NCI-H2107 treated with DMSO at 0.1 percent for 48 hours (cell line): ENCODE measurements at regions not wholly inside any gene's neighbourhood (a gene's known extent, or its start where the extent isn't known, plus 50 kb on each side); places are given as distances from the start of the nearest gene placed in this dataset.

Experiments
- DNase-seq: peaks from one replicate; lab custom pipeline; 2025; ENCODE audit not compliant: unreplicated experiment; lab: John Stamatoyannopoulos, UW

DNA sequence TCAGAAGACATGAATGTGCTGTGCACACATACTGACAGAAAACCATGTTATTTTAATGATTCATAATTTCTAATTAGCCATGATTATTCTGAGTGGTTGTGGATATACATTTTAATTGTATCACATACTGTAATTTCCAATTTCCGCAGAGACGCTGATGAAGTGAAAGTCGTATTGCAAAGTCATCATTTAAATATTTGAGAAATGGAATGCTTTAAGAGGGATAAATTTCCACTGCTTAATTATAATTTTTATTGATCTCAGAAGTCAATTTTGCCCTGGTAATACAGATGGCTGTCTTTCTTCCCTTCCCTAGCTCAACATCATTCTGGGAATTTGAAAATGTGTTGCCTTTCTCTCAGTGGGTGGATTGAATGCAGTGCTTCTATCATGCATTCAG lies 819.3 kb downstream of the ROBO2 start:
- no peak for DNase-seq

DNA sequence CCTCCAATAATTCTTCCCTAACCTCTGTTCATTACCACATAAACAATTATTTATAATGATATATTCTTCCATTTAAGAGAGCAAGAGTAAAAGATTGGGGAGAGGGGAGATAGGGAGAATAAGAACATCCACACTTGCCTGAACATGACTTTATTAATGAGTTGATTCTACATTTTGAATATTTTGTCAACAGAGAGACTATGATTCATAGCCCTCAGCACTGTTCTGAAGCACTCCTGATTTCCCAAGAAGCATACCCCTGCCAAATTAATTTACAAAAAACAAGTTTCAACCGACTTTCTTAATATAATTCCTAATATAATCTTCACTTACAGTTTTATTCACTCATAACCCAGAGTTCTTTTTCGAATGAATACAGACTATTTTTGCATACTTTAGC lies 828.8 kb downstream of the ROBO2 start:
- no peak for DNase-seq

- no peak for DNase-seq
Observed at GRCh38 chr3:77869423-77869822, 829.5 kb downstream of the ROBO2 start.

DNA sequence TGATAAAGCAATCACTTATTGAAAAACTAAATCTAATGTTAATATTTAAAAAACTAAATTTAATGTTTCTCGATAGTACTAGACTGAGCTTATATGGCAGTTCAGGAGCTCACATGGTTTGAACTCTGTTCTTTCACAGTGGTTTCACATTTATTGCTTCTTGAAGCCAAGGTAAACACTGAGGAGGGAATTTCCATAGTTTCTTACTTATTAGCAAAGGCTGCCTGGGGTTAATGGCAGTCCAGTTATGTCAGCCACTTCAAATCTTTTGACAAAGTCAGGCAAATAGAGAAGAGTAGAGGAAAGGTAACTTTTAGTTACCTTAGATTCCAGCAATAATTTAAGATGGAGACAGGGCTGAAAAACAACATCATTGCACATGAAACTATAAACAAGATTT lies 831.5 kb downstream of the ROBO2 start:
- DNase-seq: no peak

DNA sequence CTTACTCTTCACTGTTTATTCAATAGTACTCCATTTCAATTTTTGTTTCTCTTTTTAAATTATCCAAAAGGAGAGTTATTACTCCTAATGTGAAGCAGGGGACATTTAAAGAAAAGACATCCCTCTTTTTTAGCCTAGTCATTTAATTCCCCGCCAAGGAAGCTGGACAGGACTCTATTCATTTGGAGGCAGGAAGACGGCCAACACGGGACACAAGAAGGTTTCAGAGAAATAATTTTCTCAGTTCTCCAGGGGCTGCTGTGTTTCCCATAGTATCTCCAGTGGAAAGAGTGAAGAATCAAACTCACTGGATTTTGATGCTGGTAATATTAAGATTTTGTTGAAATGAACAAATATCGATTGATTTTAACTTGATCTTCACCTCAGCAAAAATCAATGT lies 833.7 kb downstream of the ROBO2 start:
- no peak for DNase-seq

- no peak for DNase-seq
Observed at GRCh38 chr3:77885381-77885780, 845.5 kb downstream of the ROBO2 start.

DNA sequence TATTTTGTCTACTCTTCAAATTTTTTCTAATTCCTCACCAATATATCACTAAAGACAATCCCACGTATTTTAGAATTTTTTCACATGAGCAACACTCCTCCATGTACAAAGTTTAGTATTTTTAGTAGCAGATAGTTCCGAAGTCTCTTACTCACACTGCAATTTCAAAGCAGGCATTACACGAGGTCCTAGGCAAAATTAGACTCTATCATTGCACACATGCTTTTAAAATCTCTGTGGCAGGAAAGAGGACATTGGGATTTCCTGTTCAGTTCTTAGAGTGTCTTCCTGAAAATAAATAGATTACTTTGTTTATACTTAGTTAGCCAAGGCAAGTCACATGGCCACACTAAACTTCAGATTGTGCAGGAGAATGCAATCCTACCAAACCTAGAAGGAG lies 847.7 kb downstream of the ROBO2 start:
- DNase-seq: no peak

- no peak for DNase-seq
Observed at GRCh38 chr3:77889616-77890015, 849.7 kb downstream of the ROBO2 start.

DNA sequence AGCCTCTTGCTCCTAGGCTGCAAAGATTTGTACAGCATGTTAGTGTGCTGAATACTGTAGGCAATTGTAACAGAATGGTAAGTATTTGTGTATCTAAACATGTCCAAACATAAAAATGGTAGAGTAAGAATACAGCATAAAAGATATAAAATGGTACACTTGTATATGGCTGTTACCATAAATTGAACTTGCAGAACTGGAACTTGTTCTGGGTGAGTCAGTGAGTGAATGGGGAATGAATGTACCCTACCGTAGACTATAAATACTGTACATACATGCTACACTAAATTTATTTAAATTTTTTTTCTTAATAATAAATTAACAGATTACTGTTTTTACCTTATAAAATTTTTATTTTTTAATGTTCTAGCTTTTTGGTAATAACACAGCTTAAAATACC lies 858.7 kb downstream of the ROBO2 start:
- DNase-seq: no peak

- DNase-seq: no peak
Observed at GRCh38 chr3:77902675-77903074, 862.8 kb downstream of the ROBO2 start.

DNA sequence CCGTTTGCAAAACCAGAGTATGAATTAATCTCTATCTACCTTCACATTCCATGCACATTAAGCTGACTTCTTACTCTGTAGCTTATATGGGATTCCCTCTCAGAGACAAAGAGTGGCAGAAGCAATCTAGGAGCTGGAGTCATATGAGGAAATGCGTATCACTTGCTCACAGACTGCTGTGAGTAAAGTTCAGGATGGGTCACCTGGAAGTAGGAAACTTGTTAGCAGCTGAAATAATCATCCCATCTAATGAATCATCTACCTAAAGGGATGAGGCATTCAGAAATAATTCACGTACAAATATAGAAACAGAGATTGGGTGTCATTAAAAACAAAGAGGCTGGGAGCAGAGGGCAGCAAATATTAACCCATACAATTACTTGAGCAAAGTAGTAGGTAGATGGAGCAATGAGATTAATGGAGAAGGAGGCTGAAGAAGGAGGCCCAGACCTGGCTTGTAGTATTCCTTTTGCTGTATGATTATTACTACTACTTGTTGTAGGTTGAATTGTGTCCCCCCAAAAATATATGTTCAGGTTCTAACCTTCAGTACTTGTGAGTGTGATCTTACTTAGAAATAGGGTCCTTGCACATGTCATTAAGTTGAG lies 866.3 kb downstream of the ROBO2 start:
- DNase-seq: no peak

DNA sequence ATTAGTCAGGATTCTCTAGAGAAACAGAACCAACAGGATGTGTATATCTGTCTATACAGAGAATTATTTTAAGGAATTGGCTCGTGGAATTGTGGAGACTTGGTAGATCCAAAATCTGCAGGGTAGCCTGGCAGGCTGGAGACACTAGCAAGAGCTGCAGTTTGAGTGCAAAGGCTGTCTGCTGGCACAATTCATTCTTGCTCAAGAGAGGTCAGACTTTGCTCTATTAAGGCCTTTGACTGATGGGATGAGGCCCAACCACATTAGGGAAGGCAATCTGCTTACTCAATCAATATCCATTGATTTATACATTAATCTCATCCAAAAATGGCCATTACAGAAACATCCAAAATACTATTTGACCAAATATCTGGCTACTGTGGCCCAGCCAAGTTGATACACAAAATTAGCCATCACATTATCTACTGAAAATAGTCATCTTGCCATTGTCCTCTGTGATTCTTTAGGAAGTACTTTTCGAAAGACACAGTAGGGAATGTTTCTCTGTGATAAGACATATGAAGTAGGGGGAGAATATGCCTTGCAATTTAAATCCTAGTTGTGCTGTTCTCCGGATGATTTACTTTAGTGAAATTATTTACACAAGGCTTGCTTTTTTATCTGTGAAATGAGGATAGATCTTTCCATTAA lies 873.8 kb downstream of the ROBO2 start:
- DNase-seq: no peak

- DNase-seq: no peak
Observed at GRCh38 chr3:77915336-77915735, 875.4 kb downstream of the ROBO2 start.

DNA sequence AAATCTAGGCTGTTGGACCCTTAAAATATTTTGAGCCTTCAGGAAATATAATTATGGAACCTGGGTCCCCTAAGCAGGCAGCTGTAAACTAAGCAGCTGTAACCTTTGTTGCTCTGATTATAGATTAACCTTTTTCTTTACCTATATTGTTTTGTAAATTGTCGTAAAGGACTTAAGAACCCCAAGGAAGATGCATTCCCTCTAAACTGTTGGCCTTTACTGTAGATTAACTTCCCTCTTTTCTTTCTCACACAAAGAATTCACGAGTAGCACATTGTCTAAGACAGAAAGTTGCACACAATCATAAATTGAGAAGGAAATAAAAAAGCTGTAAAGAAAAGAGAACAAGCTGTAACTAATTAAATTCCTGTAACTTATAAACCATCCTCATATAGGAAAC lies 877.3 kb downstream of the ROBO2 start:
- DNase-seq: no peak

- no peak for DNase-seq
Observed at GRCh38 chr3:77919244-77919643, 879.3 kb downstream of the ROBO2 start.

- peak; percentile 82 for DNase-seq
Observed at GRCh38 chr3:77931255-77932009, 891.5 kb downstream of the ROBO2 start.

DNA sequence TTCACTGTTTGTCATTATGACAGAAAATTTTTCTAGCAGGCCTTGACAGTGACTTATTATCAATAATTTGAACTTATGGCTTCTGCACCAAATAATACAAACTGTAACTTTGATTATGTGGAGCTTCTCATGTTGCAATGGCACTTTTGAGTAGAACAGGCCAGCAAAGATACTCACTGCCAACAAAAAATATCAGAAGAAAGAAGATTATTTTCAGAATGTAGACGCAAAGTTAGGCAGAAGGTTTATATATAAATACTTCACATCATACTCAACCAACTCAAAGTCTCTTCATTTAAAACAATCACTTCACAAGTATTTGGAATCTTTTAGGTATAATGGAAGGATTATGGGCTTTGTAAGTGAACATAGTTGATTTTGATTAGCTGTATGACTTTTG lies 893.0 kb downstream of the ROBO2 start:
- DNase-seq: no peak

DNA sequence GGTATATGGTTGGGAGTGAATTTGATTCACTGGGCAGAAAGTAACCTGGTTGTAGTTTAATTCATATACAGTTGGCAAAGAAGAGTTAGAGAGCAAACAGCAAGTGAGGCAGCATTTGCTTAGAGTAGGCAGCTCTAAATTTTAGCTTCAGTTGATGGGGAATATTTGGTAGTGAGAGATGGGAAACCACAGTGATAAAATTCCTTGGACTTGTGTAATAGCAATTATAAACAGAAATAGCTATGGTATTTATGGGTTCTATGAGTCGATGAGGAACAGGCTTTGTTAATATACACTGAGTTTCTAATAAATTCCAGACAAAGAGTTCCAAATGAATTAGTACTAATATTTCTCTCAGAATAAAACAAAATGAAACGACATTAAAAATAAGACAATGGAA lies 894.0 kb downstream of the ROBO2 start:
- no peak for DNase-seq

GRCh38 chr3:77935418-77935817 lies 895.5 kb downstream of the ROBO2 start:
- no peak for DNase-seq

DNA sequence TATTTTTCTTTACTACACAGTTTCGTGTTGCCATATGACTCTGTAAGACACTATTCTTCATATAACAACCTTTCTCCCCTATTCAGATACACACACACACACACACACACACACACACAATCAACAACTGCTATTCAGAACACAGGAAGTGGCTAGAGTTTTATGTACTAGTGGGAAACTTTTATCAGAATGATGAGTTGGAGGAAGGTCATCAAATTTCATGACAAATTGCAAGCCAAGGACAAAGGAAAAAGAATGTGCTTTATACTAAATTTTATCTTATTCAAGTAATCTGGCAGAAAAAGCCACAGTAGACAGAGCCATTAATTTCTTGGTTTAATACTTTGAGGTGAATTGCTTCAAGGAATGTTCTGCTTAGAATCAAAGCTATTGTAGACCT lies 899.8 kb downstream of the ROBO2 start:
- DNase-seq: no peak

GRCh38 chr3:77943598-77943997 lies 903.7 kb downstream of the ROBO2 start:
- no peak for DNase-seq

- no peak for DNase-seq
Observed at GRCh38 chr3:77945320-77945719, 905.4 kb downstream of the ROBO2 start.
